T-helper 1 cell treated with Interleukin-12 subunit alpha and Interleukin-12 subunit beta and Interleukin-4 antibody, amounts not matched to agents 30 μg/mL and 1 μg/mL, for 36 hours (primary cell): ENCODE measurements at regions not wholly inside any gene's neighbourhood (a gene's known extent, or its start where the extent isn't known, plus 50 kb on each side); places are given as distances from the start of the nearest gene placed in this dataset.

Experiments
- H3K27ac Mint-ChIP-seq: one replicate; pipeline ENCODE4 v1.8.0; 2021; ENCODE audit warnings: mild to moderate bottlenecking, mixed read lengths
- H3K27me3 Mint-ChIP-seq: one replicate; pipeline ENCODE4 v1.8.0; 2021; ENCODE audit warnings: low read depth, mixed read lengths
- H3K36me3 Mint-ChIP-seq: one replicate; pipeline ENCODE4 v1.8.0; 2021; ENCODE audit warnings: low read depth, mixed read lengths
- H3K4me1 Mint-ChIP-seq: one replicate; pipeline ENCODE4 v1.8.0; 2021; ENCODE audit warnings: low read depth, mixed read lengths
- H3K4me3 Mint-ChIP-seq: one replicate; pipeline ENCODE4 v1.8.0; 2021; ENCODE audit warnings: mild to moderate bottlenecking, moderate library complexity, mixed read lengths
- H3K9me3 Mint-ChIP-seq: one replicate; pipeline ENCODE4 v1.8.0; 2021; ENCODE audit warnings: mixed read lengths

DNA sequence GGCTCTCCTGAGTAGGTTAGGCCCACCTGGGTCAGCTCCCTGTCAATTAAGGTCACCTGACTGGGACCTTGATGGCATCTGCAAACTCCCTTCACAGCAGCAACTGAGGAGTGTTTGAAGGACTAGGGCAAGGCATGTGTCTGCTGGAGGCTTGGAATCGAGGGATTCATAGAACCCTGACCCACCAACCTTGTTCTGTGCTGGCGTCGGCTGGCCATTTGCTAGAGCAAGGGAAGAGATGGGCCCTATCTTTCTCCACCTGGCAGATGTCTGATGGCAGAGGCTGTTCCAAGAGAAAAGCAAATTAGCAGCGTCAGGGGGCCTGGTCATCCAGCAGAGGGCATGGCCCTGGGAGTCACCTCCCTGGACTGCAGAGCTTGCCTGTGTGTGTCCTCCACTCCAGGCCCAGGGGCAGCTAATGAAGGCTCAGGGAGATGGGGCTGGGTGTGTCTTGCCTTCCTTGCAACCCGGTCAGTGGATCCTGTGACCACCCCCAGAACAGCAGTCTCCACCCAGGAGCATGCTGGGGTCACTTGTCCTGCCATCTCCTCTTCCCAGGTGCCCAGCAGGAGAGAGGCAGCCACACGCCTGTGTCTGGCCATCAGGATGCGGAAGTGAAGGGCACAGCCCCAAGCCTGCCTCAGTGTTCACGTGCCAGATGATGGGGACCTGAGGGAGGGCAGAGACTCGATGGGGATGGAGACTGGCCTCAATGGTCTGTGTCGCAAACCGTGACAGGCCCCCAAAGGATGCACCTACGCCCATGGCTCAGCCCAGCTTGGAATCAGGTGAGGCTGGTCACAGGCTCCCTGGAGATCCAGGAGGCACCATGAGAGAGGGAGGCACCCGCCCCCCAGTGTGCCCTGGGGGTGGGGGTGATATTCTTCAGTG, 53.9 kb downstream of the BARX1 start:
- H3K4me1 Mint-ChIP-seq, result peaks cover 11% of the 10 kb centered on the region
- no peak overlapping the region for H3K27ac Mint-ChIP-seq
- H3K27me3 Mint-ChIP-seq, result no peaks in the 10 kb centered on the region
- no peak overlapping the region for H3K4me3 Mint-ChIP-seq
- H3K9me3 Mint-ChIP-seq, result peaks cover 9% of the 10 kb centered on the region
- no peaks in the 10 kb centered on the region for H3K36me3 Mint-ChIP-seq

DNA sequence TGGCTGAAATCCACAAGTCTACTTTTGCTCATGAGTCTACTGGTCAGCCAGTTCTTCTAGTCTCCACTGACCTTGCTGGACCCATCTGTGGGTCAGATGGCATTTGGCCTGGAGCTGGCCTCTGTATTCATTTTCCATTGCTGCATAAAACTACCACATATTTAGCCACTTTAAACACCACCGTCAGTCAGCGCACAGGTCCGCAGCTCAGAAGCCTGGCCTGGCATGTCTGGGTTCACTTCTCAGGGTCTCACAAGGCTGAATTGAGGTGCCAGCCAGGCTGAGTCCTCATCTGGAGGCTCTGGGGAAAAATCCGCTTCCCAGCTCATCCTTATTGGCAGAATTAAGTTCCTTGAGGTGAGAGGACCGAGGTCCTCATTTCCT, 54.7 kb downstream of the BARX1 start:
- H3K27me3 Mint-ChIP-seq, result no peaks in the 10 kb centered on the region
- no peak overlapping the region for H3K4me3 Mint-ChIP-seq
- peaks cover 9% of the 10 kb centered on the region for H3K9me3 Mint-ChIP-seq
- H3K4me1 Mint-ChIP-seq, result peaks cover 11% of the 10 kb centered on the region
- no peaks in the 10 kb centered on the region for H3K36me3 Mint-ChIP-seq
- peak overlapping the region; percentile 76 for H3K27ac Mint-ChIP-seq

GRCh38 chr9:93899609-93900435, 55.3 kb downstream of the BARX1 start:
- H3K4me3 Mint-ChIP-seq, result no peak overlapping the region
- H3K27me3 Mint-ChIP-seq, result no peaks in the 10 kb centered on the region
- peaks cover 11% of the 10 kb centered on the region for H3K4me1 Mint-ChIP-seq
- H3K27ac Mint-ChIP-seq, result peak overlapping the region; percentile 76
- H3K9me3 Mint-ChIP-seq, result peaks cover 9% of the 10 kb centered on the region
- no peaks in the 10 kb centered on the region for H3K36me3 Mint-ChIP-seq

- H3K27ac Mint-ChIP-seq, result peak overlapping the region; percentile 83
Measured at GRCh38 chr9:93898502-93899426, 56.4 kb downstream of the BARX1 start.

DNA sequence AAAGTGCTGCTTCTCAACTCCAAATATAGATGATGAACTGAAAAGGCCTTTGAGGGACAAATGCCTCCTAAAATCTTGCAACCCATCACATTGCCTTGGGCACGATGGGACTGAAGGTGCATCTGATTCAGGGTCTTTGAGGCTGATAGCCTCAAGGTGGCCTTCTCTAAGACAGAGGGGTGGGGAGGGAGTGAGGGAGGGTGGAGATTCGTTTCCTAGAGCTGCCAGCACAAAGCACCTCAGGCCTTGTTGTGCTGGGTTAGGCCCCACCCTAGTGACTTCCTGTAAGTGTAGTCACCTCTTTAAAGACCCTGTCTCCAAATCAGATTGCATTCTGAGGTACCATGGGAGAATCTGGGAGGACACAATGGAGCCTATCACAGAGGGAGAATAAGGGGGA, 57.1 kb downstream of the BARX1 start:
- Mint-ChIP-seq H3K4me1 (peaks cover 11% of the 10 kb centered on the region), H3K27ac (peak overlapping the region; percentile 83), H3K9me3 (peaks cover 9% of the 10 kb centered on the region), H3K36me3 (no peaks in the 10 kb centered on the region), H3K27me3 (no peaks in the 10 kb centered on the region), H3K4me3 (no peak overlapping the region)

More at GRCh38 chr9:93898502-93899426, 56.4 kb downstream of the BARX1 start:
- Mint-ChIP-seq H3K4me3 (no peak overlapping the region), H3K27me3 (no peaks in the 10 kb centered on the region), H3K4me1 (peaks cover 11% of the 10 kb centered on the region), H3K9me3 (peaks cover 9% of the 10 kb centered on the region), H3K36me3 (no peaks in the 10 kb centered on the region)

DNA sequence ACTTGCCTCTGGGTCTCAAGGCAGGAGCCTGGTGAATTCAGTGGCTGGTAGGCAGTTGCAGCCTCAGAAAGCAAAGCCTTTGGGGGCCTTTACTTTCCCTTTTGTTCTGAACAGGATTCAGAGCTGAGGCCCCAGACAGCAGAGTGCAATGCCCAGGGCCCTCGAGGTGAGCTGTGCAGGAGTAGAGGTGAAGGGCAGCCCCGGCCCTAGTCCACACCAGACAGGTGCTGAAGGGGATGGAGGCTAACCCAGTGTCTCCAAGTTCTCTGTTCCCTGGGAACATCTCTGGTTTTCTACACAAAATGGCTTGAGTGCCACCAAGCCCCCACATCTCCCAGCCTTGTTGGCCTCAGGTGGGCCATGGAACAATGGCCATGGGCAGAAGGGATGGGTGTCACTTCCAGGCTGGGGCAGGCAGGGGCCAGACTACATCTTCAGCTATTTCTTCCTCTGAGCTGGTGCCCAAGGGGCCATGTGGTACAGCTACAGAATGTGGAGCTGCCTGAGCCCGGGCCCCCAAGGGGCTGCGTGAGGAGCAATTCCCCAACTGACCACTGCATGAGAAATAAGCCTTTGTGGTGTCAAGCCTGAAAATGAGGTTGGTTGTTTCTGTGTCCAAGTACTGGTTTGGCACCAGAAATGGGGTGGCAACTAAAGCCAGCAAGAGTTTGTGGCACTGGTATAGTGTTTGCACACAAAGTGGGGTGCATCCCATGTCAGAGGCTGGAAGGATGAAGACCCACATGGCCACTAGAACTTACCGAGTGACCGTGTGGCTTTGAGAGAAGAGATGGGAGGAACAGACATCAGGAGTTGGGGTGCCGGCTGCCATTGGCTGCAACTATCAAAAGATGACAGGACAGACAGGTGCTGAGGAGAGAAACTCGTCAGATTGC, 57.8 kb downstream of the BARX1 start:
- no peaks in the 10 kb centered on the region for H3K36me3 Mint-ChIP-seq
- H3K4me3 Mint-ChIP-seq, result no peak overlapping the region
- no peaks in the 10 kb centered on the region for H3K27me3 Mint-ChIP-seq
- peaks cover 15% of the 10 kb centered on the region for H3K9me3 Mint-ChIP-seq
- peak overlapping the region; percentile 26 for H3K27ac Mint-ChIP-seq
- H3K4me1 Mint-ChIP-seq, result peaks cover 11% of the 10 kb centered on the region

GRCh38 chr9:93896496-93897033, 58.6 kb downstream of the BARX1 start:
- no peak overlapping the region for H3K4me3 Mint-ChIP-seq
- H3K27me3 Mint-ChIP-seq, result no peaks in the 10 kb centered on the region
- peaks cover 11% of the 10 kb centered on the region for H3K4me1 Mint-ChIP-seq
- peaks cover 15% of the 10 kb centered on the region for H3K9me3 Mint-ChIP-seq
- no peak overlapping the region for H3K27ac Mint-ChIP-seq
- no peaks in the 10 kb centered on the region for H3K36me3 Mint-ChIP-seq

DNA sequence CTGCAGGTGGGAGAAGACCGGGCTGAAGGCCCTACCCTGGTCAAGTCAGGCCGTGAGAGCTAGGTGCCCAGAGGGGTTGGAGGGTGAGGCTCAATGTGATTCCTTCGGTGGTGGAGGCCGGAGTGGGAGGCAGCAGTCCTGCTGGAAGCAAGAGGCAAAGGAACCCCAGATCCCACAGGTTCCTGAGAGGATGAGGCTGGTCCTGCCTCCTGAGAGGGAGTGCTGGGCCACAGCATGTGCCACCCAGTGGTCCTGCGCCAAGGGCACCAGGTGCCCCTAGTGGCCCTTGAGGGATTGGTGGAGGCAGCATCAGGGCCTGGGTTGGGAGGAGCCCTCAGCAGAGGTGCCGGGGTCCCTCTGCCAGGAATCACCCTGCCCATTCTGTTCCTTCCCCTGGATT, 59.1 kb downstream of the BARX1 start:
- no peak overlapping the region for H3K4me3 Mint-ChIP-seq
- peaks cover 15% of the 10 kb centered on the region for H3K9me3 Mint-ChIP-seq
- H3K27ac Mint-ChIP-seq, result no peak overlapping the region
- peaks cover 11% of the 10 kb centered on the region for H3K4me1 Mint-ChIP-seq
- no peaks in the 10 kb centered on the region for H3K27me3 Mint-ChIP-seq
- no peaks in the 10 kb centered on the region for H3K36me3 Mint-ChIP-seq

GRCh38 chr9:93895535-93895934, 59.6 kb downstream of the BARX1 start:
- Mint-ChIP-seq H3K27ac (no peak overlapping the region), H3K4me3 (no peak overlapping the region), H3K36me3 (no peaks in the 10 kb centered on the region), H3K27me3 (no peaks in the 10 kb centered on the region), H3K4me1 (peaks cover 11% of the 10 kb centered on the region), H3K9me3 (peaks cover 16% of the 10 kb centered on the region)

DNA sequence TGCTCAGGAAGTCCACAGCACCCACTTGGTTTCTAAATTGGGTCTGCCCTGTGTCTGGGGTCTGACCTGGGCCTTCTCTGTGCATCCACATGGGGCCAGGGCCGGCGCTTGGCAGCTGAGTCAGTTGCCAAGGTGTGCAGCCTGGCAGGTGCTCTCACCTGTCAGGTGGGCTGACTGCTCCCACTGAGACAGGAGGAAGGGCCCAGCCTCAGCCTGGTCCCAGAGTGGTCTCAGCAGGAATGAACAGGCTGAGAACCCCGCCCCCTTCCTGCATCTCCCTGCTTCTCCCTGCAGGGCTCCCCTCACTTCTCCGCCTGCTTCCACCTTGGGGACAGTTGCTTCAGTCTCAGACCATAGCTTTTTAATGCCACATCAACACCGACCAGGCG, 60.5 kb downstream of the BARX1 start:
- H3K9me3 Mint-ChIP-seq, result peaks cover 9% of the 10 kb centered on the region
- H3K4me1 Mint-ChIP-seq, result peaks cover 11% of the 10 kb centered on the region
- no peak overlapping the region for H3K4me3 Mint-ChIP-seq
- no peaks in the 10 kb centered on the region for H3K36me3 Mint-ChIP-seq
- H3K27ac Mint-ChIP-seq, result no peak overlapping the region
- no peaks in the 10 kb centered on the region for H3K27me3 Mint-ChIP-seq

DNA sequence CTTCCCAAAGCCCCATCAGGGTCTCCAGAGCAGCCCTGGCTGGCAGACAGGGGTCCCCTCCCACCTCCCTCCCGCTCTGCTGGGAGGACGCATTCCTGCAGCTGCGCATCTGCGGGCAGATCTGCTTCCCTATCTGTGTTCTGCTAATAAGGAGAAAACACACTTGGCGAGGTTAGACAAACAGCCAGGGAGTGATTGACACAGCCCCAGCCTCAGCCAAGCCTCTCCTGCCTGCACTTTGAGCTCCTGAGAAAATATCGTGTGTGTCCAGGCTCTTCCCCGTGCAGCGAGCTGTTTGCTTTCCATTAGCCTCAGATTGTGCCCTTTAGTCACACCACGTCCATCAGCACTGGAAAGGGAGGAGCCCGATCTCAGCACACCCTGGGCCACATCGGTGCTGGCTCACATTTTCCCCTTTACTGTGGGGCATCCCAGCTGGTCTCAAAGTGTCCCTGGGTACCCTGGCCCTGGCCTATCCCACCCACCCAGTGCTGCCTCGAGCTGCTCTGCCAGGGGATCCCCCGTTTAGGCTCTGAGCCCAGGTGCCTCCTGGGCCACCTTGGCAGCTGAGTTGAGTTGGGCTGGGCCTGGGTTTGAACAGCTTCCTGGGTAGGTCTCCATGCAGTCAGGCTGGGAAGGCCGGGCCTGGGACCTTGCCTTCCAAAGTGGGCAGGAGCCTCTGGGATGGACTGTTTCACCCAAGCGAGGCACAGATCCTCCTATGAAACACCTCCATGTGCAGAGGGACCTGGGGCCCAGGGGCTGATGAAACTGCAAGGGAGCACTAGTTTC, 61.1 kb downstream of the BARX1 start:
- H3K4me1 Mint-ChIP-seq, result peaks cover 11% of the 10 kb centered on the region

DNA sequence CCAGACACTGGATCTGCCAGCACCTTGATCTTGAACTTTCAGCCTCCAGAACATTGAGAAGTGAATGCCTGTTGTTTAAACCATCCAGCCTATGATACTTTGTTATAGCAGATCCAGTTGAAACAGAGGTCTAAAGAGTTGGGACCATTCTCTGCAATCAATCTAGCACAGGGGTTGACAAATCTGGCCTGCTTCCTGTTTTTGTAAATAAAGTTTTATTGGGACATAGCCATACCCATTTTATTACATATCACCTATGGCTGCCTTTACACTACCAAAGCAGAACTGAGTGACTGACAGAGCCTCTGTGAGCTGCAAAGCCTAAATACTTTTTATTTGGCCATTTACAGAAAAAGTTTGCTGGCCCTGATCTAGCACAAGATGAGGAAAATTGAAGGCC, 62.0 kb downstream of the BARX1 start:
- Mint-ChIP-seq H3K27ac (no peak overlapping the region), H3K27me3 (no peaks in the 10 kb centered on the region), H3K4me1 (peaks cover 8% of the 10 kb centered on the region), H3K36me3 (no peaks in the 10 kb centered on the region), H3K9me3 (peaks cover 9% of the 10 kb centered on the region), H3K4me3 (no peak overlapping the region)

More for the DNA sequence above, 61.1 kb downstream of the BARX1 start:
- no peaks in the 10 kb centered on the region for H3K27me3 Mint-ChIP-seq
- H3K4me3 Mint-ChIP-seq, result no peak overlapping the region
- H3K27ac Mint-ChIP-seq, result no peak overlapping the region
- peaks cover 9% of the 10 kb centered on the region for H3K9me3 Mint-ChIP-seq
- H3K36me3 Mint-ChIP-seq, result no peaks in the 10 kb centered on the region
